Mucosa of descending colon (tissue), 3 donors: ENCODE measurements at regions not wholly inside any gene's neighbourhood (a gene's known extent, or its start where the extent isn't known, plus 50 kb on each side); places are given as distances from the start of the nearest gene placed in this dataset.
"Not testable (repeated sequence)": the region's sequence is repeated elsewhere in the genome, so short reads cannot be mapped to it uniquely, and the experiment has no call there.

Source experiments
- ATAC-seq: fragments of 200-7000 bp; cut with Tn5 transposase; one replicate; pipeline ENCODE4 v1.9.1; 2020; ENCODE audit warnings: mild to moderate bottlenecking, moderate library complexity
- DNase-seq, 3 donors: peaks; one replicate each; pipeline ENCODE4 v3.0.0-alpha.2; 2020
- H3K36me3 ChIP-seq: fragments of 200-600 bp; one replicate; pipeline ENCODE4 v1.8.0; 2021; ENCODE audit warnings: low read depth, mild to moderate bottlenecking
- H3K4me1 ChIP-seq: fragments of 200-600 bp; one replicate; pipeline ENCODE4 v1.8.0; 2021; ENCODE audit warnings: low read depth, mild to moderate bottlenecking
- H3K4me3 ChIP-seq: fragments of 200-600 bp; one replicate; pipeline ENCODE4 v1.8.0; 2021; ENCODE audit warnings: mild to moderate bottlenecking
- H3K9me3 ChIP-seq: fragments of 200-600 bp; one replicate; pipeline ENCODE4 v1.8.0; 2021; ENCODE audit warnings: mild to moderate bottlenecking
- intact Hi-C, 2 donors: fragments of 100-400 bp; cut with DNase I in 1 of 2; cut with micrococcal nuclease in 1 of 2; formaldehyde crosslinking; loops; one replicate each; pipeline versions ENCODE4 v1.11.0 to v1.11.1; 2022; cut with DNase I, micrococcal nuclease
- TF ChIP-seq, protein P1 (sequence below): fragments of 200-600 bp; IDR thresholded peaks from one replicate; pipeline ENCODE4 v1.8.0; 2022; ENCODE audit warnings: antibody characterized with exemption, mild to moderate bottlenecking
- donor health status: DM: no; HTN: no; CAD: no; lungs with moderate emphysema.
- donor health status: DM: no; HTN: no; CAD: no.
- donor health status: DM: no; HTN: yes; CAD: no.

DNA sequence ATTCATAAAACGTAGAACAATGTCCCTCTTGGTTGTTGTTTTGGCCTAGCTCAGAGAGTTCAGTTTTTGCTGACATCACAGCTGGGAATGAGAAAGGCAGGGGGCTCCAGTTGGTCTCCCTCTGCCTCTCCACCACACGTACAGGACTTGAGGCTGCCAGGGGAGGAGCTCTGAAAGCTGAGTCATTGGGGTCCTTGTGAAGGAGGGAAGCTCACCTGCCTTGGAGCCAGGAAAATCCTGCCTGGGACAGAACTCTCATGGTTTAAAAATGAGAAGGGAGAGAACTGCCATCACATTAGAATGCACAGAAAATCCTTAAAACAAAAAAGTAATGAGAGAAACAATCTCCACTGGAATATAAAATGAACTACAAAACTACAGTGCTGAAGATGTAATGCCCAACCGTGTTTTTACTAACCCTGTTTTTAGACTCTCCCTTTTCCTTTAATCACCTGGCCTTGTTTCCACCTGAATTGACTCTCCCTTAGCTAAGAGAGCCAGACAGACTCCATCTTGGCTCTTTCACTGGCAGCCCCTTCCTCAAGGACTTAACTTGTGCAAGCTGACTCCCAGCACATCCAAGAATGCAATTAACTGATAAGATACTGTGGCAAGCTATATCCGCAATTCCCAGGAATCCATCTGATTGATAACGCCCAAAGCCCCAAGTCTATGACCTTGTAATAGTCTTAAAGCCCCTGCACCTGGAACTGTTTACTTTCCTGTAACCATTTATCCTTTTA lies 58.6 kb upstream of the TARP start:
- DNase-seq, ATAC-seq, H3K4me3 ChIP-seq, H3K36me3 ChIP-seq, H3K9me3 ChIP-seq, intact Hi-C loops, H3K4me1 ChIP-seq: not testable (repeated sequence)

DNA sequence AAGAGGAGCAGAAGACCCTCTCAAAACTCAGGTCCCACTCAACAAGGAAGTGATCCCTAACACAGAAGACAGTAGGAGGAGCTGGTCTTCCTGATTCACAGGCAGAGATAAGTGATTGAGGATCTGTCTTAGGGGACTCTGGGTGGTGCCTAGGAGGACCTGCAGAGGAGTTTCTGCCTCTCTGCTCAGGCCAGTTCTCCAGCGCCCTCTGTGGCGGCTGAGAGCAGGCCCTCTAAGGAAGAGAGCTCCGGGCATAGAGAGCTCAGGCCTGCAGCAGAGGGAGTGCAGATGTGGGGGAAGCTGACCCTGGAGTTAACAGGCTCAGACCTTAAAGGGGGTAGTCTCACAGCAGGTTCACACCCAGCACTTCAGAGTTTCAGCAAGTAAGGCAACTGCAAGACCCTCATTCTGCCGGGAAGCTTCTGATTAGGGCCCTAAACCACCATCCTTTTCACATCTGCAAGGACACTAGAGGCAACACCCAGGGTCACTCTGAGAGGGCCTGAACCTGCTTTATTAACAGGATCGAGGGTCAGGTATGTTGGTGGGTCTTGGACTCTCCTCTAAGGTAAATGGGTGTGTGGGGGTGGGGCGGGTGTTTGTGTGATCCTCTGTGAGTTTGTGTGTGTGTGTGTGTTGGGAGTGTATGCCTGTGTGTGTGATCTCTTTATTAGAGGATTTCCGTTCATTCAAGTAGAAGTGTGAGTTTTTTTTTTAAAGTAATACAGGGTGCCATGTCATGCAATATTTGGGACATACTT lies 57.6 kb upstream of the TARP start:
- ATAC-seq (peak; percentile 43), DNase-seq (no peak)
- Histone ChIP-seq H3K36me3 (no peaks in the 10 kb centered on the region), H3K4me3 (no peak overlapping the region), H3K4me1 (no peaks in the 10 kb centered on the region), H3K9me3 (no peaks in the 10 kb centered on the region)
- intact Hi-C loops: no loop called here
- TF ChIP-seq, protein P1, sequence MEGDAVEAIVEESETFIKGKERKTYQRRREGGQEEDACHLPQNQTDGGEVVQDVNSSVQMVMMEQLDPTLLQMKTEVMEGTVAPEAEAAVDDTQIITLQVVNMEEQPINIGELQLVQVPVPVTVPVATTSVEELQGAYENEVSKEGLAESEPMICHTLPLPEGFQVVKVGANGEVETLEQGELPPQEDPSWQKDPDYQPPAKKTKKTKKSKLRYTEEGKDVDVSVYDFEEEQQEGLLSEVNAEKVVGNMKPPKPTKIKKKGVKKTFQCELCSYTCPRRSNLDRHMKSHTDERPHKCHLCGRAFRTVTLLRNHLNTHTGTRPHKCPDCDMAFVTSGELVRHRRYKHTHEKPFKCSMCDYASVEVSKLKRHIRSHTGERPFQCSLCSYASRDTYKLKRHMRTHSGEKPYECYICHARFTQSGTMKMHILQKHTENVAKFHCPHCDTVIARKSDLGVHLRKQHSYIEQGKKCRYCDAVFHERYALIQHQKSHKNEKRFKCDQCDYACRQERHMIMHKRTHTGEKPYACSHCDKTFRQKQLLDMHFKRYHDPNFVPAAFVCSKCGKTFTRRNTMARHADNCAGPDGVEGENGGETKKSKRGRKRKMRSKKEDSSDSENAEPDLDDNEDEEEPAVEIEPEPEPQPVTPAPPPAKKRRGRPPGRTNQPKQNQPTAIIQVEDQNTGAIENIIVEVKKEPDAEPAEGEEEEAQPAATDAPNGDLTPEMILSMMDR: no peak

DNA sequence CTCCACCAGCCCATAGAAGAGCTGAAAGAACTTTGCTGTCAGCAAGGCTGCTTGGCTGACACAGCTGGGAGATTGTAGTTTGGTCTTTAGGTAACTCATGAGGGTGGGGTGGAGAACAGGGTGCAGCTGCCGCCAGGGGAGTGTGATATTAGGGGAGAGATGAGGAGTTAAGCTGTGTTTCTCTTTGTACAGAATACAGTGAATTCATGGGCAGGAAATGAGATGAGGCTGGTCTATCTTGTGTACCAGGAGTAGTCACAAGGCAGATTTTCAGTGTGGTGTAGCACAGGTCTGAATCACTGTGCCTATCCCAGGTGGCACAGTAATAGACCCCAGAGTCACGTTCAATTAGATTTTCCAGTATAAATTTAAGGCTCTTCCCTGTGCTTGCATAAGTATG lies 56.6 kb upstream of the TARP start:
- intact Hi-C loops: no loop called here
- ATAC-seq: no peak

DNA sequence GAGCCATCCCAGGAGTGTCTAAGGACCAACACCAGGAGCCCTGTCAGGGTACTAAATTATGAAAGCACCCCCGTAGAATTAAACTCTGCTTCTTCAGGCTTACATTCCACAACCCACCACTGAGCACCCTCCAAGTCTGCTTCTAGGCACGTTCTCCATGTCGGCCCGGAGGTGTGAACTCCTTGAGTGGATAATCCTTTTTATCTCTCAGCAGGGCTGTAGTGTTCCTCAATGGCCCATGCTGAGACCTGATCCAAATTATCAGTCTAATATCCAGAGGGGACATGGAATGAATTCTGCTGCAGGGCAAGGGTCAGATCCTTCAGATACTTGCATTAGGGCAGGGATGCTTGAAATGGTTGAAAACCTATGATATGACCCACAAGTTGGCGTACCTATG lies 55.9 kb upstream of the TARP start:
- no peak for ATAC-seq
- Histone ChIP-seq H3K36me3 (no peaks in the 10 kb centered on the region), H3K4me1 (no peaks in the 10 kb centered on the region), H3K4me3 (no peak overlapping the region), H3K9me3 (no peaks in the 10 kb centered on the region)
- intact Hi-C loops: no loop called here
- no peak for DNase-seq
- TF ChIP-seq, protein P1: no peak

More for the DNA sequence above, 56.6 kb upstream of the TARP start:
- no peaks in the 10 kb centered on the region for H3K9me3 ChIP-seq
- no peak overlapping the region for H3K4me3 ChIP-seq
- no peaks in the 10 kb centered on the region for H3K36me3 ChIP-seq
- no peak for DNase-seq
- TF ChIP-seq, protein P1: no peak
- no peaks in the 10 kb centered on the region for H3K4me1 ChIP-seq

DNA sequence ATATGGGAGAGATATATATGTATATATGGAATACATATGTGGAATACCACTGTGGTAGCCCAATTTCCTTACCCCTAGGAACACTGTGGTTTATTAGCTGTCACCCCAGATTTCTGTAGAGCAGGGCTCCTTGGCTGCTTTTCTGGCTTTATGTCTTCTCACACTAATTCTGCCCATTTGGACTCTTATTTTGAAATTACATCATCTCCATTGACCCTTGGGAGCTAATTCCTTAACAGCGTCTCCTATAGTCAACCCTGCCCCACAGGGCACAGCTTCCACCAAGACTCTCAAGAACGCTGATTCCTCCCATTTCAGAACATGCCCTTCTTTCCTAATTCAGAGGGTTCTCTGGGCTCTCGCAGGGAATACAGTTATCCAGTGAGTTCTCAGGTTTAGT lies 55.4 kb upstream of the TARP start:
- no peak for ATAC-seq

DNA sequence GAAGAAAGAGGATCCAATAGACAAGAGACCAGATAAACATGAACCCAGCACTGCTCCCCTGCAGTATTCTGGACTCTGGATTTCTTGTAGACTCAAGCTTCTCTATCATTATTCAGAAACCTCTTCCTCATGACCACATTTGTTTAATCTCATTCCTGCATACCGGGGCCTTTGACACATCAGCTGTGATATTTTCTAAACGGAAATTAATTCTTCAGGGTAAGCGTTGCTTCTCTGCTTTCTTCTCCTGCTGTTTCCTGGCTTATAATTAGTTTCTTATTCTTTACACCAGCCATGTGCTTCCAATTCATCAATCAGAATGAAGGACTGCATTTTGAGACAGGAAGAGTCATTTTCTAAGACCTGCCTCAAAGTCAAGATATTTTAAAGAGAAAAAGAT lies 54.2 kb upstream of the TARP start:
- DNase-seq: no peak
- Histone ChIP-seq H3K9me3 (no peaks in the 10 kb centered on the region), H3K36me3 (no peaks in the 10 kb centered on the region), H3K4me1 (no peaks in the 10 kb centered on the region), H3K4me3 (no peak overlapping the region)
- intact Hi-C loops: no loop called here
- TF ChIP-seq, protein P1: no peak
- no peak for ATAC-seq

More for the DNA sequence above, 55.4 kb upstream of the TARP start:
- H3K4me1 ChIP-seq: no peaks in the 10 kb centered on the region
- no peaks in the 10 kb centered on the region for H3K9me3 ChIP-seq
- no peaks in the 10 kb centered on the region for H3K36me3 ChIP-seq
- intact Hi-C loops: no loop called here
- no peak overlapping the region for H3K4me3 ChIP-seq
- DNase-seq: no peak
- TF ChIP-seq, protein P1: no peak
